H1 (cell line): ENCODE measurements at regions not wholly inside any gene's neighbourhood (a gene's known extent, or its start where the extent isn't known, plus 50 kb on each side); places are given as distances from the start of the nearest gene placed in this dataset.

ENCODE experiments used
- CTCF ChIA-PET: fragments of 300-600 bp; sonication (Branson Sonifier 250); formaldehyde crosslinking; loops from one replicate; lab custom pipeline; 2021; ENCODE audit not compliant: partially characterized antibody; lab: Charles Lee
- POLR2A ChIA-PET: fragments of 300-600 bp; sonication (Branson Sonifier 250); formaldehyde crosslinking; loops from one replicate; lab custom pipeline; 2021; ENCODE audit warnings: inconsistent platforms; ENCODE audit not compliant: partially characterized antibody; lab: Charles Lee
- DNase-seq, 2 experiments: peaks; one replicate each; pipeline versions ENCODE4 v3.0.0 to v3.0.0-alpha.2; 2010 to 2022; ENCODE audit warnings: low spot score in 2 of 2, low read depth in 1 of 2, mixed read lengths in 1 of 2
- FAIRE-seq: peaks from 2 replicates; lab custom pipeline; 2011; peaks lifted over from hg19 to GRCh38; lab: Jason Lieb, UNC
- H2AFZ ChIP-seq: 2 replicates; pipeline ENCODE4 v1.8.1; 2012; ENCODE audit warnings: low read length, inconsistent platforms
- H2AK5ac ChIP-seq: 2 replicates; pipeline ENCODE4 v1.6.1; 2013; ENCODE audit warnings: low read depth, low read length
- H2BK120ac ChIP-seq: replicated peaks from 2 replicates; pipeline ENCODE3; 2013; ENCODE audit warnings: low read depth, low read length, inconsistent platforms
- H2BK12ac ChIP-seq: 2 replicates; pipeline ENCODE4 v1.6.1; 2013; ENCODE audit warnings: low read depth, low read length
- H2BK15ac ChIP-seq: 2 replicates; pipeline ENCODE4 v1.6.1; 2013; ENCODE audit warnings: low read length
- H2BK20ac ChIP-seq: 2 replicates; pipeline ENCODE4 v1.6.1; 2013; ENCODE audit warnings: low read length
- H2BK5ac ChIP-seq: 2 replicates; pipeline ENCODE4 v1.6.1; 2013; ENCODE audit warnings: low read depth, low read length
- H3K14ac ChIP-seq: 2 replicates; pipeline ENCODE4 v1.6.1; 2013; ENCODE audit warnings: inconsistent platforms; ENCODE audit not compliant: insufficient read length
- H3K18ac ChIP-seq: 2 replicates; pipeline ENCODE4 v1.6.1; 2013; ENCODE audit warnings: low read length; ENCODE audit errors: extremely low read depth
- H3K23ac ChIP-seq: 2 replicates; pipeline ENCODE4 v1.6.1; 2013; ENCODE audit warnings: inconsistent platforms; ENCODE audit not compliant: insufficient read length
- H3K23me2 ChIP-seq: 2 replicates; pipeline ENCODE4 v1.6.1; 2013; ENCODE audit warnings: low read depth, low read length
- H3K27ac ChIP-seq: 2 replicates; pipeline ENCODE4 v1.6.1; 2011; ENCODE audit warnings: low read depth, low read length, inconsistent platforms
- H3K27me3 ChIP-seq, 4 experiments: replicated peaks in 1 of 4; 1 replicate in 1 of 4; 2 replicates in 3 of 4; pipeline versions ENCODE4 v1.6.1 to v1.8.1; 2011 to 2013; ENCODE audit warnings: low read length in 3 of 4, mild to moderate bottlenecking in 3 of 4, inconsistent platforms in 2 of 4, mixed read lengths in 2 of 4, moderate library complexity in 1 of 4; ENCODE audit not compliant: control insufficient read depth in 3 of 4, insufficient read depth in 3 of 4; ENCODE audit errors: extremely low read depth in 1 of 4
- H3K36me3 ChIP-seq, 4 experiments: 2 replicates each; pipeline versions ENCODE4 v1.6.1 to v1.8.1; 2011 to 2013; ENCODE audit warnings: mild to moderate bottlenecking in 4 of 4, low read length in 3 of 4, moderate library complexity in 2 of 4, control low read depth in 1 of 4, inconsistent platforms in 1 of 4; ENCODE audit not compliant: insufficient read depth in 4 of 4, control insufficient read depth in 2 of 4
- H3K4ac ChIP-seq: replicated peaks from 2 replicates; pipeline ENCODE3; 2013; ENCODE audit warnings: low read length, low read depth, mixed read lengths, inconsistent platforms; ENCODE audit not compliant: insufficient read length
- H3K4me1 ChIP-seq, 4 experiments: replicated peaks in 1 of 4; 1 replicate in 1 of 4; 2 replicates in 3 of 4; pipeline versions ENCODE4 v1.6.1 to v1.8.1; 2011 to 2013; ENCODE audit warnings: low read length in 3 of 4, inconsistent platforms in 2 of 4, mixed read lengths in 1 of 4; ENCODE audit not compliant: insufficient read depth in 4 of 4, control insufficient read depth in 3 of 4
- H3K4me2 ChIP-seq, 2 experiments: 2 replicates each; pipeline versions ENCODE4 v1.6.1 to v1.8.1; 2011 to 2013; ENCODE audit warnings: low read depth in 2 of 2, low read length in 2 of 2, control low read depth in 1 of 2, inconsistent platforms in 1 of 2, mild to moderate bottlenecking in 1 of 2; ENCODE audit not compliant: insufficient read depth in 1 of 2
- H3K4me3 ChIP-seq, 4 experiments: fragments of 200-600, 300-600 bp in 1 of 4; sonication (generic), shearing (Covaris generic), sonication (Bioruptor Twin) in 1 of 4; 2 replicates each; pipeline versions ENCODE4 v1.5.1 to v1.8.1; 2011 to 2016; ENCODE audit warnings: low read length in 4 of 4, low read depth in 3 of 4, control low read depth in 2 of 4, inconsistent platforms in 2 of 4, mild to moderate bottlenecking in 2 of 4, mixed read lengths in 1 of 4, moderate library complexity in 1 of 4; ENCODE audit not compliant: insufficient read depth in 2 of 4; ENCODE audit errors: extremely low read depth in 1 of 4
- H3K56ac ChIP-seq: replicated peaks from 2 replicates; pipeline ENCODE3; 2013; ENCODE audit warnings: low read depth, mild to moderate bottlenecking, mixed read lengths, low read length, inconsistent platforms; ENCODE audit not compliant: insufficient read length
- H3K79me1 ChIP-seq: 2 replicates; pipeline ENCODE4 v1.6.1; 2013; ENCODE audit warnings: low read depth, low read length, control low read depth
- H3K79me2 ChIP-seq, 2 experiments: 2 replicates each; pipeline versions ENCODE4 v1.6.1 to v1.8.1; 2012 to 2013; ENCODE audit warnings: low read length in 2 of 2, mild to moderate bottlenecking in 2 of 2, inconsistent platforms in 1 of 2; ENCODE audit not compliant: insufficient read depth in 2 of 2, control insufficient read depth in 1 of 2
- H3K9ac ChIP-seq, 4 experiments: replicated peaks in 1 of 4; 1 replicate in 1 of 4; 2 replicates in 3 of 4; pipeline versions ENCODE4 v1.6.1 to v1.8.1; 2011 to 2013; ENCODE audit warnings: low read depth in 3 of 4, low read length in 3 of 4, control low read depth in 2 of 4, mild to moderate bottlenecking in 2 of 4, moderate library complexity in 2 of 4, inconsistent platforms in 1 of 4; ENCODE audit errors: extremely low read depth in 1 of 4
- H3K9me3 ChIP-seq, 2 experiments: 2 replicates each; pipeline versions ENCODE4 v1.6.1 to v1.8.1; 2012 to 2013; ENCODE audit warnings: mild to moderate bottlenecking in 2 of 2, moderate library complexity in 2 of 2, control low read depth in 1 of 2, inconsistent platforms in 1 of 2, low read depth in 1 of 2, low read length in 1 of 2, mixed read lengths in 1 of 2; ENCODE audit not compliant: insufficient read depth in 2 of 2
- H4K20me1 ChIP-seq, 2 experiments: replicated peaks in 1 of 2; 2 replicates each; pipeline versions ENCODE3 to v1.8.1; 2011 to 2013; ENCODE audit warnings: inconsistent platforms in 2 of 2, low read length in 2 of 2, mild to moderate bottlenecking in 1 of 2; ENCODE audit not compliant: insufficient read depth in 2 of 2, control insufficient read depth in 1 of 2
- H4K5ac ChIP-seq: 2 replicates; pipeline ENCODE4 v1.6.1; 2013; ENCODE audit warnings: low read length, low read depth, mixed read lengths, inconsistent platforms; ENCODE audit not compliant: insufficient read length
- H4K8ac ChIP-seq: 2 replicates; pipeline ENCODE4 v1.8.0; 2013; ENCODE audit warnings: mild to moderate bottlenecking, moderate library complexity, low read length, inconsistent platforms; ENCODE audit not compliant: insufficient read depth; ENCODE audit errors: extremely low read depth
- H4K91ac ChIP-seq: replicated peaks from 2 replicates; pipeline ENCODE3; 2013; ENCODE audit warnings: low read length, mixed read lengths, inconsistent platforms; ENCODE audit not compliant: insufficient read length
- ASH2L ChIP-seq: fragments of 200-600, 300-600 bp; sonication (generic); IDR thresholded peaks from one replicate; pipeline ENCODE4 v1.7.1; 2017; ENCODE audit warnings: low read length
- CHD1 ChIP-seq: IDR thresholded peaks from 2 replicates; pipeline ENCODE4 v1.6.1; 2012; ENCODE audit warnings: low read depth, low read length, improper control_type of control experiment
- CREB1 ChIP-seq: IDR thresholded peaks from 2 replicates; pipeline ENCODE4 v1.6.1; 2012; ENCODE audit warnings: inconsistent platforms
- GABPA ChIP-seq: IDR thresholded peaks from 2 replicates; pipeline ENCODE4 v1.6.1; 2011; ENCODE audit warnings: mild to moderate bottlenecking, low read length, moderate library complexity, borderline replicate concordance; ENCODE audit not compliant: insufficient read depth
- POLR2AphosphoS5 ChIP-seq: IDR thresholded peaks from 2 replicates; pipeline ENCODE4 v1.6.1; 2011; ENCODE audit warnings: low read depth, low read length
- POU5F1 ChIP-seq: IDR thresholded peaks from 2 replicates; pipeline ENCODE4 v1.6.1; 2011; ENCODE audit warnings: low read depth, mild to moderate bottlenecking, low read length, moderate library complexity
- RAD21 ChIP-seq, 2 experiments: IDR thresholded peaks in 1 of 2; conservative IDR thresholded peaks in 1 of 2; 2 replicates each; pipeline ENCODE4 v1.6.1; 2011; ENCODE audit warnings: low read depth in 2 of 2, low read length in 2 of 2, improper control_type of control experiment in 1 of 2, inconsistent platforms in 1 of 2, mild to moderate bottlenecking in 1 of 2, moderate library complexity in 1 of 2
- SAP30 ChIP-seq: fragments of 300-600 bp; sonication (generic); IDR thresholded peaks from 2 replicates; pipeline ENCODE4 v1.7.1; 2012; ENCODE audit warnings: low read length, moderate library complexity, mild to moderate bottlenecking, inconsistent platforms; ENCODE audit not compliant: insufficient read depth, insufficient replicate concordance
- WGBS, 2 experiments: shearing (Covaris generic) in 1 of 2; methylation state at CpG; one replicate each; pipeline versions ENCODE4 v1.1.6 to v1.1.7; 2013 to 2015; ENCODE audit warnings: low lambda C conversion rate in 2 of 2, mixed read lengths in 2 of 2, inconsistent platforms in 1 of 2, low coverage in 1 of 2, missing lambda C conversion rate in 1 of 2; ENCODE audit not compliant: insufficient replicate concordance in 2 of 2, insufficient coverage in 1 of 2, insufficient read length in 1 of 2; ENCODE audit errors: extremely low coverage in 1 of 2, missing lambda C conversion rate in 1 of 2; 5-methylcytosine and 5-hydroxymethylcytosine counted together

GRCh38 chr3:82378392-82378791, 616.9 kb upstream of the GBE1 start:
- H3K4me3 ChIP-seq: no peak overlapping the region
- TF ChIP-seq ASH2L: no peak
- no peak for TF ChIP-seq POU5F1
- TF ChIP-seq SAP30: no peak
- TF ChIP-seq GABPA: no peak
- TF ChIP-seq CREB1: no peak
- no peak for TF ChIP-seq POLR2AphosphoS5
- no peak for TF ChIP-seq RAD21 (IDR thresholded peaks at IDR 0.05 in 1 of 2, conservative IDR thresholded peaks at IDR 0.05 in 1 of 2; ENCODE audit: low read depth in 2 of 2, low read length in 2 of 2)
- no peak for TF ChIP-seq CHD1
- DNase-seq (no peak), FAIRE-seq (no peak)
- no peak overlapping the region for H3K23ac ChIP-seq
- 100% methylated on average over 2 of the region's 2 CpGs; no CpG with 5 or more reads in 1 of the 2 experiments for WGBS, 2 experiments
- peaks cover 41 to 50% of the 10 kb centered on the region in 2 experiments for H3K9me3 ChIP-seq
- no peak overlapping the region for H2AFZ ChIP-seq
- H3K79me1 ChIP-seq: no peaks in the 10 kb centered on the region
- H3K27me3 ChIP-seq: no peaks in the 10 kb centered on the region; a peak in 1 of 7 replicates
- no peaks in the 10 kb centered on the region; the same call in 1 of the 2 replicates for H3K23me2 ChIP-seq
- H4K8ac ChIP-seq: no peak overlapping the region
- no peaks in the 10 kb centered on the region for H3K79me2 ChIP-seq
- H3K27ac ChIP-seq: no peak overlapping the region
- no peak overlapping the region for H4K5ac ChIP-seq
- no peak overlapping the region for H3K18ac ChIP-seq
- H3K9ac ChIP-seq: no peak overlapping the region
- H4K20me1 ChIP-seq: no peaks in the 10 kb centered on the region
- H3K4ac ChIP-seq: no peak overlapping the region
- no peak overlapping the region for H2BK20ac ChIP-seq
- H3K56ac ChIP-seq: no peak overlapping the region
- H3K36me3 ChIP-seq: peaks cover 0 to 3% (median under 1%) of the 10 kb centered on the region in 4 experiments; a peak in 2 of 8 replicates
- no peak overlapping the region for H3K14ac ChIP-seq
- POLR2A ChIA-PET: no interaction called here
- H3K4me1 ChIP-seq: no peaks in the 10 kb centered on the region
- no peak overlapping the region for H3K4me2 ChIP-seq
- no peak overlapping the region for H2BK120ac ChIP-seq
- H2BK15ac ChIP-seq: no peak overlapping the region
- no peak overlapping the region for H2AK5ac ChIP-seq
- no peak overlapping the region for H2BK12ac ChIP-seq
- CTCF ChIA-PET: interaction anchor here (0.9 kb wide), 1 partner anchor 236 kb away, joined by 3 read pairs; no protein-coding TSS in a partner anchor
- H4K91ac ChIP-seq: no peak overlapping the region
- no peak overlapping the region for H2BK5ac ChIP-seq
